ENCODE measurements at regions not wholly inside any gene's neighbourhood (a gene's known extent, or its start where the extent isn't known, plus 50 kb on each side); places are given as distances from the start of the nearest gene placed in this dataset.
"Not testable (repeated sequence)": the region's sequence is repeated elsewhere in the genome, so short reads cannot be mapped to it uniquely, and the experiment has no call there.

- Histone ChIP-seq H3K27ac (no peak overlapping the region), H3K36me3 (no peaks in the 10 kb centered on the region), H3K4me1 (no peaks in the 10 kb centered on the region), H3K4me3 (no peak overlapping the region), H3K27me3 (no peaks in the 10 kb centered on the region), H3K9me3 (peaks cover 0 to 36% (median 0%) of the 10 kb centered on the region in 4 donors)
- TF ChIP-seq EP300 (IDR thresholded peaks at IDR 0.05) (no peak), POLR2A (IDR thresholded peaks at IDR 0.05) (no peak), CTCF (IDR thresholded peaks at IDR 0.05) (no peak)
- 50 to 64% methylated on average over 6 to 8 of the region's 10 CpGs for WGBS, 2 donors
- DNase-seq (ENCODE audit: low spot score in 2 of 2) = no peak
Observed at GRCh38 chrX:883588-883987, 253.0 kb downstream of the SHOX start.

GRCh38 chrX:879756-880698, 249.4 kb downstream of the SHOX start:
- not testable (repeated sequence) for H3K27me3 ChIP-seq; DNase-seq (ENCODE audit: low spot score in 2 of 2); H3K27ac ChIP-seq; H3K36me3 ChIP-seq; H3K4me1 ChIP-seq; H3K4me3 ChIP-seq
- WGBS, 2 donors = 61 to 64% methylated on average over 11 of the region's 11 CpGs
- peaks cover 0 to 42% (median 0%) of the 10 kb centered on the region in 4 donors for H3K9me3 ChIP-seq

GRCh38 chrX:874061-874460, 243.5 kb downstream of the SHOX start:
- TF ChIP-seq CTCF (IDR thresholded peaks at IDR 0.05) = no peak
- no peak for TF ChIP-seq POLR2A (IDR thresholded peaks at IDR 0.05)
- no peak for TF ChIP-seq EP300 (IDR thresholded peaks at IDR 0.05)
- H3K4me1 ChIP-seq = no peaks in the 10 kb centered on the region
- no peak overlapping the region for H3K27ac ChIP-seq
- 50 to 55% methylated on average over 15 of the region's 15 CpGs for WGBS, 2 donors
- H3K36me3 ChIP-seq = no peaks in the 10 kb centered on the region
- no peak for DNase-seq (ENCODE audit: low spot score in 2 of 2)
- peaks cover 0 to 13% (median 0%) of the 10 kb centered on the region in 4 donors for H3K9me3 ChIP-seq
- no peak overlapping the region for H3K4me3 ChIP-seq
- H3K27me3 ChIP-seq = no peaks in the 10 kb centered on the region

- no peak for TF ChIP-seq POLR2A (IDR thresholded peaks at IDR 0.05)
- no peak for TF ChIP-seq EP300 (IDR thresholded peaks at IDR 0.05)
- TF ChIP-seq CTCF (IDR thresholded peaks at IDR 0.05) = no peak
- H3K9me3 ChIP-seq = peaks cover 0 to 13% (median 0%) of the 10 kb centered on the region in 4 donors
- peaks cover 0 to 2% of the 10 kb centered on the region in 2 donors for H3K27me3 ChIP-seq
- 81 to 92% methylated on average over 7 of the region's 7 CpGs for WGBS, 2 donors
- H3K4me1 ChIP-seq = no peaks in the 10 kb centered on the region
- no peak overlapping the region for H3K4me3 ChIP-seq
- no peak for DNase-seq (ENCODE audit: low spot score in 2 of 2)
- H3K27ac ChIP-seq = no peak overlapping the region
- no peaks in the 10 kb centered on the region for H3K36me3 ChIP-seq
Observed at GRCh38 chrX:873016-873415, 242.4 kb downstream of the SHOX start.

- H3K36me3 ChIP-seq = no peaks in the 10 kb centered on the region
- peaks cover 0 to 6% (median 0%) of the 10 kb centered on the region in 4 donors for H3K4me1 ChIP-seq
- DNase-seq (ENCODE audit: low spot score in 2 of 2) = no peak
- H3K9me3 ChIP-seq = peaks cover 0 to 10% (median 0%) of the 10 kb centered on the region in 4 donors
- no peak for TF ChIP-seq CTCF (IDR thresholded peaks at IDR 0.05)
- TF ChIP-seq EP300 (IDR thresholded peaks at IDR 0.05) = no peak
- no peak for TF ChIP-seq POLR2A (IDR thresholded peaks at IDR 0.05)
- H3K27ac ChIP-seq = no peak overlapping the region
- no peak overlapping the region for H3K4me3 ChIP-seq
- 89 to 92% methylated on average over 19 of the region's 19 CpGs for WGBS, 2 donors
- peaks cover 0 to 2% of the 10 kb centered on the region in 2 donors for H3K27me3 ChIP-seq
Observed at GRCh38 chrX:872090-872489, 241.5 kb downstream of the SHOX start.
